Caco-2 (cell line): ENCODE measurements at regions not wholly inside any gene's neighbourhood (a gene's known extent, or its start where the extent isn't known, plus 50 kb on each side); places are given as distances from the start of the nearest gene placed in this dataset.

Experiments used
- BruUV-seq: library from RNA; stranded (reverse); fragments of 400-500 nt; replicated peaks from 2 replicates; lab custom pipeline; 2021; lab: Mats Ljungman, UMichigan
- CTCF ChIA-PET: fragments of 300-600 bp; sonication (Branson Sonifier 250); formaldehyde crosslinking; loops from one replicate; lab custom pipeline; 2022; ENCODE audit warnings: antibody characterized with exemption; lab: Charles Lee
- POLR2A ChIA-PET: fragments of 300-600 bp; sonication (Branson Sonifier 250); formaldehyde crosslinking; loops from one replicate; lab custom pipeline; 2022; ENCODE audit warnings: antibody characterized with exemption; lab: Charles Lee
- DNase-seq, 2 experiments: peaks; one replicate each; pipeline versions ENCODE4 v3.0.0 to v3.0.0-alpha.2; 2020 to 2022
- H3K27me3 ChIP-seq: replicated peaks from 2 replicates; pipeline ENCODE4 v1.6.0; 2011; ENCODE audit warnings: low read length; ENCODE audit not compliant: control insufficient read depth, insufficient read depth
- H3K36me3 ChIP-seq: 2 replicates; pipeline ENCODE4 v1.5.1; 2011; ENCODE audit warnings: low read length; ENCODE audit not compliant: control insufficient read depth, insufficient read depth
- H3K4me1 ChIP-seq: fragments of 250-450 bp; sonication (Bioruptor Pico); 2 replicates; pipeline ENCODE4 v1.5.1; 2020; ENCODE audit warnings: mild to moderate bottlenecking
- H3K4me3 ChIP-seq: 2 replicates; pipeline ENCODE4 v1.5.1; 2011; ENCODE audit warnings: low read depth, mild to moderate bottlenecking, control low read depth, low read length
- H3K9me3 ChIP-seq: fragments of 250-450 bp; sonication (Bioruptor Pico); 2 replicates; pipeline ENCODE4 v1.5.1; 2020; ENCODE audit warnings: mild to moderate bottlenecking, moderate library complexity
- H3K27ac Mint-ChIP-seq: one replicate; pipeline ENCODE4 v1.8.0; 2022; ENCODE audit warnings: mixed read lengths; ENCODE audit not compliant: unreplicated experiment
- H3K27me3 Mint-ChIP-seq: one replicate; pipeline ENCODE4 v1.8.0; 2022; ENCODE audit warnings: mixed read lengths; ENCODE audit not compliant: insufficient read depth, unreplicated experiment
- H3K36me3 Mint-ChIP-seq: one replicate; pipeline ENCODE4 v1.8.0; 2022; ENCODE audit warnings: mild to moderate bottlenecking, mixed read lengths; ENCODE audit not compliant: insufficient read depth, unreplicated experiment
- H3K4me1 Mint-ChIP-seq: one replicate; pipeline ENCODE4 v1.8.0; 2022; ENCODE audit warnings: low read depth, mixed read lengths; ENCODE audit not compliant: unreplicated experiment
- H3K4me3 Mint-ChIP-seq: one replicate; pipeline ENCODE4 v1.8.0; 2022; ENCODE audit warnings: mild to moderate bottlenecking, moderate library complexity, mixed read lengths; ENCODE audit not compliant: unreplicated experiment
- H3K9me3 Mint-ChIP-seq: one replicate; pipeline ENCODE4 v1.8.0; 2022; ENCODE audit warnings: mixed read lengths; ENCODE audit not compliant: unreplicated experiment
- CTCF ChIP-seq, 2 experiments: fragments of 200-600 bp in 1 of 2; IDR thresholded peaks; 1 replicate in 1 of 2; 2 replicates in 1 of 2; pipeline versions ENCODE4 v1.5.1 to v1.8.0; 2011 to 2022; ENCODE audit warnings: antibody characterized with exemption in 1 of 2, control low read depth in 1 of 2, inconsistent platforms in 1 of 2, low read depth in 1 of 2, low read length in 1 of 2, mild to moderate bottlenecking in 1 of 2, moderate library complexity in 1 of 2; ENCODE audit not compliant: insufficient read depth in 1 of 2, severe bottlenecking in 1 of 2, unreplicated experiment in 1 of 2
- intact Hi-C: fragments of 100-400 bp; cut with micrococcal nuclease; formaldehyde crosslinking; loops from one replicate; pipeline ENCODE4 v1.10.0; 2022; ENCODE audit not compliant: unreplicated experiment

- Histone ChIP-seq H3K36me3 (no peaks in the 10 kb centered on the region), H3K4me1 (no peaks in the 10 kb centered on the region), H3K27me3 (no peaks in the 10 kb centered on the region), H3K4me3 (no peak overlapping the region), H3K9me3 (no peaks in the 10 kb centered on the region)
- no TSS peak for BruUV-seq
- no peaks in the 10 kb centered on the region for H3K9me3 Mint-ChIP-seq
- no peak overlapping the region for H3K4me3 Mint-ChIP-seq
- H3K4me1 Mint-ChIP-seq: no peaks in the 10 kb centered on the region
- ChIA-PET POLR2A (no interaction called here), CTCF (no interaction called here)
- no peaks in the 10 kb centered on the region for H3K27me3 Mint-ChIP-seq
- DNase-seq: no peak
- intact Hi-C loops: no loop called here
- H3K36me3 Mint-ChIP-seq: no peaks in the 10 kb centered on the region
- H3K27ac Mint-ChIP-seq: no peak overlapping the region
- TF ChIP-seq CTCF (IDR thresholded peaks at IDR 0.05; ENCODE audit: insufficient read depth in 1 of 2, low read depth in 1 of 2, low read length in 1 of 2, severe bottlenecking in 1 of 2, unreplicated experiment in 1 of 2): no peak
Observed at GRCh38 chr14:89495718-89496117, 78.7 kb upstream of the FOXN3 start.

GRCh38 chr14:89493877-89494634 is 77.0 kb upstream of the FOXN3 start:
- Histone ChIP-seq H3K27me3 (no peaks in the 10 kb centered on the region), H3K9me3 (no peaks in the 10 kb centered on the region), H3K4me1 (no peaks in the 10 kb centered on the region), H3K36me3 (no peaks in the 10 kb centered on the region), H3K4me3 (no peak overlapping the region)
- Mint-ChIP-seq H3K4me3 (no peak overlapping the region), H3K27me3 (no peaks in the 10 kb centered on the region), H3K27ac (no peak overlapping the region), H3K9me3 (no peaks in the 10 kb centered on the region), H3K4me1 (no peaks in the 10 kb centered on the region), H3K36me3 (no peaks in the 10 kb centered on the region)
- no peak for DNase-seq
- no TSS peak for BruUV-seq
- CTCF ChIA-PET: no interaction called here
- no peak for TF ChIP-seq CTCF (IDR thresholded peaks at IDR 0.05; ENCODE audit: insufficient read depth in 1 of 2, low read depth in 1 of 2, low read length in 1 of 2, severe bottlenecking in 1 of 2, unreplicated experiment in 1 of 2)
- POLR2A ChIA-PET: no interaction called here
- intact Hi-C loops: no loop called here

GRCh38 chr14:89493406-89493805 is 76.4 kb upstream of the FOXN3 start:
- H3K9me3 Mint-ChIP-seq: no peaks in the 10 kb centered on the region
- H3K4me1 Mint-ChIP-seq: no peaks in the 10 kb centered on the region
- H3K4me3 Mint-ChIP-seq: no peak overlapping the region
- H3K27me3 Mint-ChIP-seq: no peaks in the 10 kb centered on the region
- Histone ChIP-seq H3K9me3 (no peaks in the 10 kb centered on the region), H3K4me3 (no peak overlapping the region), H3K27me3 (no peaks in the 10 kb centered on the region), H3K36me3 (no peaks in the 10 kb centered on the region), H3K4me1 (no peaks in the 10 kb centered on the region)
- CTCF ChIA-PET: no interaction called here
- POLR2A ChIA-PET: no interaction called here
- DNase-seq: no peak
- BruUV-seq: no TSS peak
- intact Hi-C loops: no loop called here
- no peak overlapping the region for H3K27ac Mint-ChIP-seq
- no peak for TF ChIP-seq CTCF (IDR thresholded peaks at IDR 0.05; ENCODE audit: insufficient read depth in 1 of 2, low read depth in 1 of 2, low read length in 1 of 2, severe bottlenecking in 1 of 2, unreplicated experiment in 1 of 2)
- no peaks in the 10 kb centered on the region for H3K36me3 Mint-ChIP-seq
